Thyroid gland (tissue), 4 donors: ENCODE measurements at regions not wholly inside any gene's neighbourhood (a gene's known extent, or its start where the extent isn't known, plus 50 kb on each side); places are given as distances from the start of the nearest gene placed in this dataset.
"Not testable (repeated sequence)": the region's sequence is repeated elsewhere in the genome, so short reads cannot be mapped to it uniquely, and the experiment has no call there.

Source experiments
- DNase-seq, 2 donors: peaks; one replicate each; pipeline ENCODE4 v3.0.0-alpha.2; 2019
- H3K27ac ChIP-seq, 3 donors: fragments of 200-600 bp; sonication (generic); 1 replicate in 2 of 3; 2 replicates in 1 of 3; pipeline ENCODE4 v1.5.1; 2016 to 2019; ENCODE audit warnings: mild to moderate bottlenecking in 1 of 3, moderate library complexity in 1 of 3
- H3K27me3 ChIP-seq: fragments of 200-600 bp; sonication (generic); one replicate; pipeline ENCODE4 v1.5.1; 2019
- H3K36me3 ChIP-seq, 2 donors: fragments of 200-600 bp; sonication (generic); one replicate each; pipeline ENCODE4 v1.5.1; 2016 to 2019
- H3K4me1 ChIP-seq, 2 donors: fragments of 200-600 bp; sonication (generic); one replicate each; pipeline ENCODE4 v1.5.1; 2017 to 2019
- H3K4me3 ChIP-seq, 3 donors: fragments of 200-600 bp; sonication (generic); replicated peaks in 1 of 3; 1 replicate in 2 of 3; 2 replicates in 1 of 3; pipeline ENCODE4 v1.5.1; 2016; ENCODE audit warnings: mild to moderate bottlenecking in 1 of 3
- H3K9me3 ChIP-seq: fragments of 200-600 bp; sonication (generic); one replicate; pipeline ENCODE4 v1.5.1; 2017
- POLR2A ChIP-seq, 2 donors: fragments of 450-650 bp; IDR thresholded peaks; one replicate each; pipeline ENCODE4 v1.6.1; 2017; ENCODE audit warnings: antibody characterized with exemption in 2 of 2, mild to moderate bottlenecking in 2 of 2, moderate library complexity in 1 of 2
- WGBS, 2 donors: methylation state at CpG; one replicate each; pipeline ENCODE4 v1.1.5; 2017; 5-methylcytosine and 5-hydroxymethylcytosine counted together
- intact Hi-C: fragments of 100-400 bp; cut with DNase I; formaldehyde crosslinking; loops from one replicate; pipeline ENCODE4 v1.15.1; 2023
- TF ChIP-seq, protein P1 (sequence below), 6 experiments: fragments of 200-600 bp in 3 of 6; fragments of 450-650 bp in 3 of 6; sonication (generic) in 3 of 6; IDR thresholded peaks; one replicate each; pipeline ENCODE4 v1.5.1; 2016 to 2019; ENCODE audit warnings: antibody characterized with exemption in 6 of 6, mild to moderate bottlenecking in 2 of 6, inconsistent platforms in 1 of 6, moderate library complexity in 1 of 6

DNA sequence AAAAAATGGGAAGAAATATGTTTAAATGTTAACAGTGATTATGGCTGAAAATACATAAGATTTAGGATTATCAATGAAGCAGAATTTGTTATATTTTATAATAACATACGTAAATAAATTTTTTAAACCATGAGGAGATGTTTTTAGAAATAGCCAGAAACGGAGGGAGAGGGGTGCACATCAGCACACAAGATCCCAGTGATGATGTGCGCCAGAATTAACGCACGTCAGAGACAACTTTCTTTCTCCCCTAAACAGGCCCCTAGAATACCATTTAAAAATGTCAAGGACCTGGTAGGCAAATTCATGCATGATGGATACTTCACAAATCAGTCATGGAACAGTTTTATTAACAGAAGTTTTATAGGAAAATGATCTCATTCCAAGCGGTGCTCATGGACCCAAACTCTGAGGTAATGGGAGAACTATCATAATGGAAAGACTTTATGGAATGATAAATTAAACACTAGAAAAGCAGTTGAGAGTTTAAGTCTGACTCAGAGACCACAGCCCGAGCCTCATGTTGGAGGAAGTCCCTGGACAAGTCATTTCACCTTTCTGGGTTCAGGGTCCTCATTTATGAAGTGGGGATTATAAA lies 258.9 kb upstream of the GAS1 start:
- TF ChIP-seq, protein P1, sequence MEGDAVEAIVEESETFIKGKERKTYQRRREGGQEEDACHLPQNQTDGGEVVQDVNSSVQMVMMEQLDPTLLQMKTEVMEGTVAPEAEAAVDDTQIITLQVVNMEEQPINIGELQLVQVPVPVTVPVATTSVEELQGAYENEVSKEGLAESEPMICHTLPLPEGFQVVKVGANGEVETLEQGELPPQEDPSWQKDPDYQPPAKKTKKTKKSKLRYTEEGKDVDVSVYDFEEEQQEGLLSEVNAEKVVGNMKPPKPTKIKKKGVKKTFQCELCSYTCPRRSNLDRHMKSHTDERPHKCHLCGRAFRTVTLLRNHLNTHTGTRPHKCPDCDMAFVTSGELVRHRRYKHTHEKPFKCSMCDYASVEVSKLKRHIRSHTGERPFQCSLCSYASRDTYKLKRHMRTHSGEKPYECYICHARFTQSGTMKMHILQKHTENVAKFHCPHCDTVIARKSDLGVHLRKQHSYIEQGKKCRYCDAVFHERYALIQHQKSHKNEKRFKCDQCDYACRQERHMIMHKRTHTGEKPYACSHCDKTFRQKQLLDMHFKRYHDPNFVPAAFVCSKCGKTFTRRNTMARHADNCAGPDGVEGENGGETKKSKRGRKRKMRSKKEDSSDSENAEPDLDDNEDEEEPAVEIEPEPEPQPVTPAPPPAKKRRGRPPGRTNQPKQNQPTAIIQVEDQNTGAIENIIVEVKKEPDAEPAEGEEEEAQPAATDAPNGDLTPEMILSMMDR (IDR thresholded peaks at IDR 0.05) = no peak
- TF ChIP-seq POLR2A (IDR thresholded peaks at IDR 0.05) = no peak
- no peak for DNase-seq
- H3K27ac ChIP-seq = no peak overlapping the region
- 92 to 94% methylated on average over 7 of the region's 7 CpGs for WGBS, 2 donors
- H3K9me3 ChIP-seq = no peaks in the 10 kb centered on the region
- H3K36me3 ChIP-seq = no peaks in the 10 kb centered on the region
- intact Hi-C loops = no loop called here
- H3K27me3 ChIP-seq = no peaks in the 10 kb centered on the region
- no peaks in the 10 kb centered on the region for H3K4me1 ChIP-seq
- H3K4me3 ChIP-seq = no peak overlapping the region

DNA sequence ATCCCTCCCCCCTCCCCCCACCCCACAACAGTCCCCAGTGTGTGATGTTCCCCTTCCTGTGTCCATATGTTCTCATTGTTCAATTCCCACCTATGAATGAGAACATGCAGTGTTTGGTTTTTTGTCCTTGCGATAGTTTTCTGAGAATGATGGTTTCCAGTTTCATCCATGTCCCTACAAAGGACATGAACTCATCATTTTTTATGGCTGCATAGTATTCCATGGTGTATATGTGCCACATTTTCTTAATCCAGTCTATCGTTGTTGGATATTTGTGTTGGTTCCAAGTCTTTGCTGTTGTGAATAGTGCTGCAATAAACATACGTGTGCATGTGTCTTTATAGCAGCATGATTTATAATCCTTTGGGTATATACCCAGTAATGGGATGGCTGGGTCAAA lies 263.4 kb upstream of the GAS1 start:
- H3K4me3 ChIP-seq, H3K9me3 ChIP-seq, H3K36me3 ChIP-seq, H3K27me3 ChIP-seq, H3K4me1 ChIP-seq, intact Hi-C loops, DNase-seq, H3K27ac ChIP-seq: not testable (repeated sequence)
- 95 to 100% methylated on average over 3 of the region's 3 CpGs for WGBS, 2 donors

DNA sequence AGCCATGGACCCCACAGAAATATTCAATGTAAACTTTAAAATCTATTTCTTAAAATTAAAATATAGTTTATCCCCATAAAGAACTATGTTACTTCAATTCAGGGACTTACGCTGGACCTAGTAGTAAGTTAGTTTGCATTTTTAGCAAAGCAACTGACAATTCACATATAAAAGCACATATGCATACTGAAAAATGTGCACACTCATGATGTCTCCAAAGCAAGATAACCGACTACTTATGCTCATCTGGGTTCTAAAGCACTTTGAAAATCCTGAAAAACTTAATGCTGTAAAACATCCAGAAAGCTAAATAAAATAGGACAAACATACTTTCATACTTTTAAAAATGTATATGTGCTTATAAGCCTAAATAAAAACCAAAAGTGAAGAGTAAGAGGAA lies 264.4 kb upstream of the GAS1 start:
- TF ChIP-seq, protein P1 (IDR thresholded peaks at IDR 0.05) = no peak
- TF ChIP-seq POLR2A (IDR thresholded peaks at IDR 0.05) = no peak
- intact Hi-C loops = no loop called here
- WGBS, 2 donors = 98% methylated on average over 2 of the region's 2 CpGs

DNA sequence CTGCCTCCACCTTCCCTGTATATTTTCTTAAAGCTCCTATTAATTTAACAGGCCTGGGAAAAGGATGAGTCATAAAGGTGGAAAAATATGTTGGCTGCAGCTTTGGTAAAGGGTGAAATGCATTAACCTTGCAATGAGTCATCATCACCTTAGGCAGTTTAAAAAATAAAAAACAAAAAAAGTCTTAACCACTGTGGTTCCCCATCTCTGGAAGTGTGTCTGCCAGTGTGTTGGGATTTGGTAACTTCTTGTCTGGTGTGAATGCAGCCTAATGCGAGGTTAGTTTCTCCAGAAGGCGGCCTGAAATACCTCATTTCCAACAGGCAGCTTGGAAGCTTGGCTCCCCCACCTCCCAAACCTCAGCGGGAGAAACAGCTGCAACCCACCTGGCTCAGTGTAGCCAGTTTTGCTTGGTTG lies 265.3 kb upstream of the GAS1 start:
- no peak overlapping the region for H3K27ac ChIP-seq

More for the DNA sequence above, 264.4 kb upstream of the GAS1 start:
- DNase-seq = no peak
- no peaks in the 10 kb centered on the region for H3K4me1 ChIP-seq
- no peaks in the 10 kb centered on the region for H3K27me3 ChIP-seq
- no peak overlapping the region for H3K27ac ChIP-seq
- no peak overlapping the region for H3K4me3 ChIP-seq
- no peaks in the 10 kb centered on the region for H3K36me3 ChIP-seq
- H3K9me3 ChIP-seq = no peaks in the 10 kb centered on the region

DNA sequence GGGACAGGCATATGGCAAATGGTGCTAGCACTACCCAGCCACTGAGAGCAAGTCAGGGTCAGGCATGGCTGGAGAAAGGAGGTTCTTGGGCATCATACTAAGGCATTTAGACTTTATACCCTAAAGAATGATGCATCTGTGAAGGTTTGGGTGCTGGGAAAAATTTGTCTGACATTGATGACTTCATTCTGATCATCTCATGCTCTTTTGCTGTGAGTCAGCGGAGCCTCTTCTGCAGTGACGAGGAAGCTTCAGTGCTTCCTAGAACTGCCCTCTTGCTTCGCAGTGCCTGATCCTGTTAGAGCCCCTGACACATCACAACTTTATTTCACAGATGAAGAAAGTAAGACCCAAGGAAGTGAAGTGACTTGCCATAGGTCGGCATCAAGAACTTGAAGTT lies 266.6 kb upstream of the GAS1 start:
- no peak overlapping the region for H3K27ac ChIP-seq
- TF ChIP-seq POLR2A (IDR thresholded peaks at IDR 0.05) = no peak
- TF ChIP-seq, protein P1 (IDR thresholded peaks at IDR 0.05) = no peak
- 95 to 97% methylated on average over 4 of the region's 4 CpGs for WGBS, 2 donors

More for the DNA sequence above, 265.3 kb upstream of the GAS1 start:
- intact Hi-C loops = no loop called here
- 87 to 92% methylated on average over 3 of the region's 3 CpGs for WGBS, 2 donors
- H3K4me1 ChIP-seq = no peaks in the 10 kb centered on the region
- H3K27me3 ChIP-seq = no peaks in the 10 kb centered on the region
- no peaks in the 10 kb centered on the region for H3K9me3 ChIP-seq
- no peak for DNase-seq
- H3K36me3 ChIP-seq = no peaks in the 10 kb centered on the region
- no peak overlapping the region for H3K4me3 ChIP-seq
- TF ChIP-seq POLR2A (IDR thresholded peaks at IDR 0.05) = no peak
- TF ChIP-seq, protein P1 (IDR thresholded peaks at IDR 0.05) = no peak

More for the DNA sequence above, 266.6 kb upstream of the GAS1 start:
- DNase-seq = no peak
- no peaks in the 10 kb centered on the region for H3K27me3 ChIP-seq
- intact Hi-C loops = no loop called here
- H3K4me1 ChIP-seq = no peaks in the 10 kb centered on the region
- H3K36me3 ChIP-seq = no peaks in the 10 kb centered on the region
- no peaks in the 10 kb centered on the region for H3K9me3 ChIP-seq
- no peak overlapping the region for H3K4me3 ChIP-seq
